ENCODE measurements at regions not wholly inside any gene's neighbourhood (a gene's known extent, or its start where the extent isn't known, plus 50 kb on each side); places are given as distances from the start of the nearest gene placed in this dataset.

DNA sequence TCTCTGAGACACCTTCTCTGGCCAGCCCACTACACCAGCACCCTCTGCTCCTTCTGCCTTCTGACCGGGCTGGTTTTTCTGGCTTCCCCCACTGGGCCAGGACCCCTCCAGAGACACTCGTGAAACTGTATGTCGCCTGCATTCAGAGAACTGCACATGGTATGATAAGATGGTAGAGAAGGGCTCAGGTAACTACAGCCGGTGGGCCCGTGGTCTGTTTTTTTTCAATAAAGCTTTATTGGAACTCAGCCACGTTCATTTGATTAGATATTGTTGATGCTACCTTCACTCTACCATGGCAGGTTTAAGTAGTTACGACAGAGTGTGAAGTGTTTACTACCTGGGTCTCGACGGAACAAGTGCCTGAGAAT lies 514.0 kb downstream of the TBC1D22A start:
- TF ChIP-seq POLR2A (IDR thresholded peaks at IDR 0.05) (no peak), POLR2AphosphoS5 (IDR thresholded peaks at IDR 0.05) (no peak)
- TF ChIP-seq, protein P1, sequence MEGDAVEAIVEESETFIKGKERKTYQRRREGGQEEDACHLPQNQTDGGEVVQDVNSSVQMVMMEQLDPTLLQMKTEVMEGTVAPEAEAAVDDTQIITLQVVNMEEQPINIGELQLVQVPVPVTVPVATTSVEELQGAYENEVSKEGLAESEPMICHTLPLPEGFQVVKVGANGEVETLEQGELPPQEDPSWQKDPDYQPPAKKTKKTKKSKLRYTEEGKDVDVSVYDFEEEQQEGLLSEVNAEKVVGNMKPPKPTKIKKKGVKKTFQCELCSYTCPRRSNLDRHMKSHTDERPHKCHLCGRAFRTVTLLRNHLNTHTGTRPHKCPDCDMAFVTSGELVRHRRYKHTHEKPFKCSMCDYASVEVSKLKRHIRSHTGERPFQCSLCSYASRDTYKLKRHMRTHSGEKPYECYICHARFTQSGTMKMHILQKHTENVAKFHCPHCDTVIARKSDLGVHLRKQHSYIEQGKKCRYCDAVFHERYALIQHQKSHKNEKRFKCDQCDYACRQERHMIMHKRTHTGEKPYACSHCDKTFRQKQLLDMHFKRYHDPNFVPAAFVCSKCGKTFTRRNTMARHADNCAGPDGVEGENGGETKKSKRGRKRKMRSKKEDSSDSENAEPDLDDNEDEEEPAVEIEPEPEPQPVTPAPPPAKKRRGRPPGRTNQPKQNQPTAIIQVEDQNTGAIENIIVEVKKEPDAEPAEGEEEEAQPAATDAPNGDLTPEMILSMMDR (IDR thresholded peaks at IDR 0.05 in 8 of 11, conservative IDR thresholded peaks at IDR 0.05 in 3 of 11), result no peak

Data from spleen (tissue), 7 donors.